ENCODE measurements at regions not wholly inside any gene's neighbourhood (a gene's known extent, or its start where the extent isn't known, plus 50 kb on each side); places are given as distances from the start of the nearest gene placed in this dataset.

- no peak for DNase-seq (ENCODE audit: low spot score)
Observed at GRCh38 chr6:53974941-53975340, 136.3 kb upstream of the MLIP start.

GRCh38 chr6:53975941-53976615, 135.2 kb upstream of the MLIP start:
- DNase-seq (ENCODE audit: low spot score) = no peak

- no peak for DNase-seq (ENCODE audit: low spot score)
Observed at GRCh38 chr6:53977551-53977950, 133.7 kb upstream of the MLIP start.

DNA sequence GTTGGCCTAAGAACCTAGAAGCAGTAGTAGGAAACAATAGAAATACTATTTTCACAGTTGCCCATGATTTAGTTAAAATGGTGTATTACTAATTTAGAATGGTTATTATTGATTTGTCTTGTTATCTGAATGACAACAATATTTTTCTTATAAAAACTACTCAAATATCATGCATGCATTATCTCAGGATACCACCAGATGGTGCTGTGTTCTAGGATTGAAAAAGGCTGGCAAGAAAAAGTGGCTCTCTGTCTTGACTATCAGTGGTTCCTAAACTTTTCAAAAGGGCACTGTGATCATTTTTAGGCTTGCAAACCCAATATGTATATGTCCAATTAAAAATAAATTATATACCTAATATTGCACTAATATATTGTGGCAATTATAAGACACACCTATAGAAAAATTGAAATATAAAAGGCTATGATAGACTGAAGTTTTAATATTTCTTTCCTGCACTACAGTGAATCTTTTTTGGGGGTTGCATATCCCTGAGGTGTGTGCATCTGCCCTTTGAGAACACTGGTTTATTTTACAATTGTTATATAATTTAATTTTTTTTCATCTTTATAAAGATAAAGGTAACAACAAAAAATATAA, 131.7 kb upstream of the MLIP start:
- DNase-seq (ENCODE audit: low spot score) = peak; percentile 28

DNA sequence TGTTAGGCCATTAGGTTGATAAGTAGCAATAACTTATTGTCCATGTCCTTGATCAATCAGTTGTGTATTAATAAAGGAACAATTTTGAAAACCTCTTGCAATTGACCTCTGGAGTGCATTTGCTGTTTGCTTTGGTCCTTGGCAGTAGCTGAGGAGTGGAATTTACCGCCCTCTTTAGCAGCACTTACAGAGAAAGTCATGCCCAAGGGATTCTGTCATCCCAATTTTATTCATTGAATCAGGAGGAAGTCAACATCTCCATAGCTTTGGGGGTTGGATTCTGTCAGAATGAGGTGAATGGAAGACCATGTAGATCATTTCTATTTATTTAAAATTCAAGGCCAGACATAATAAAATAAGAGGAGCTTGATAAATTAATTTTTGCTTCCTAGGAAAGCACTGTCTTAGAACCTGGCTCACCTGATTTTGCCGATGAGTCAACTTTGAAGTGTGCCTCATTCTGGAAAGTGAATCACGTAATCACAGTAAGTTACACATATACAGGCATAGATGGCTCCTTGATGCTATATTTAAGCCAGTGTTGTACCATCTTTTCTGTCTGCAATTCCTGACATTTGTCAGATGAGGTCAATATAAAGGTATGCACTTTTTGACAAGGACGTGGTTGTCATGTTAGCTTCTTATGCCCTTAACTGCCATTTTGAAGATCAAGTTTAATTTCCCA, 128.7 kb upstream of the MLIP start:
- no peak for DNase-seq (ENCODE audit: low spot score)

- DNase-seq (ENCODE audit: low spot score) = no peak
Observed at GRCh38 chr6:53983301-53983700, 127.9 kb upstream of the MLIP start.

DNA sequence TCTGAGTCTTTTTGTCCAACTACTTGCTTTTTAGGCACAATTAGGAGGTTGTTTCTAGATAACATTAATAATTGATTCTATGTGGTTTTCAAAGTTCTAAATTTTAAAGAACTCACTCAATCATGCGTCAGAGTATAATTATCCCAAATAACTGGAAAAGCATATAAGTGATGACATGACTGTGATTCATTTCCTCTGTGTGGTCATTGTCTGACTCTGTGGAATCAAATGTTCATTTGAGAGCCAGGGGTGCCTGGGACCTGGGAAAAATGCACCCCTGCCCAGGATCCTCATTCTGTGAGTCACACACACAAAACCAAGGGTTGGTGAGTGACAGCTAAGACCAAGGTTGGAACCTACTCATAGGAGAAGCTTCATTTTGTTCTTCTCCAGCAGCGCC, 127.1 kb upstream of the MLIP start:
- peak; percentile 67 for DNase-seq (ENCODE audit: low spot score)

GRCh38 chr6:53984581-53984980, 126.7 kb upstream of the MLIP start:
- peak; percentile 19 for DNase-seq (ENCODE audit: low spot score)

DNA sequence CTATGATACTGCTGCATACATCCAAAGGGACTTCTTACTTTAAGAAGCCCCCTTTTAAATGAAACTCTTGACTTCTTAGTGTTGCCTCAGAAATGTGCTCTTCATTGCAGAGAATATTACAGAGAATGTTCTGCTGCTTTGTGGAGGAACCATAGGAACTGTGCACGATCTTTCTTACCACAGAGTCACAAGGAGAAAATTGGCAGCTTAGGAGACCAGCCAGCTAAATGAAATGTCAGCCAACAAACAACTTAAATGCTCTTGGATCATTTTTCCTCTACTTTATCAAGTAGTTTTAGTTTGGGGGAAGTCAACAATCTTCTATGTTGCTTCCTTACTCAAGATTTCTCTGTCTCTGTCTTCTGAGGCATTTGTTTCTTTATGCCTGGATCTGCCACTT, 125.9 kb upstream of the MLIP start:
- no peak for DNase-seq (ENCODE audit: low spot score)

DNA sequence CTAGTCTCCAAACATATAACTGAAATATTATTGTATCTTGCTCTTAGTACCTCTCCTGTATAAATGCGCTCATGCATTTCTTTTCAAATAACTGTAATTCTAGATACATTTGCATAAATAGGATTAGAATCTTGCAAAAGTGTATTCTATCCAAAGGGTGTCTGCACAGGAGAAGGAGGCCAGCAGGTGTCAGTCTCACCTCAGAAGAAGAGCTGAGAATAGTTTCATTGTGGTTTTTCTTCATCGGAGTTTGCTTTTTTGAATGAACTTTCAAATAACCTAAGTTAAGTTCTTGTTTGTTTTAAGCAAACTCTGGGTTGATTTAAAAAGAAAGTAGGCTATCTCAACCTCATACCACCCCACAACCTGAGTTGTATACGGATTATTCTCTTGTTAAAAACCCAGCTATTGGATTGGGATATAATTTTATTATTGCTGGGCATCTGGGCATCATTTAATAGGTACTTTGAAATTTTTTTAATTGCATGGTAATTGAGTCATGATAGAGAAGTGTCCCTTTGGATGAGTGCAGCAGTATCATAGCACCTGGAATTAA, 125.0 kb upstream of the MLIP start:
- peak; percentile 66 for DNase-seq (ENCODE audit: low spot score)

DNA sequence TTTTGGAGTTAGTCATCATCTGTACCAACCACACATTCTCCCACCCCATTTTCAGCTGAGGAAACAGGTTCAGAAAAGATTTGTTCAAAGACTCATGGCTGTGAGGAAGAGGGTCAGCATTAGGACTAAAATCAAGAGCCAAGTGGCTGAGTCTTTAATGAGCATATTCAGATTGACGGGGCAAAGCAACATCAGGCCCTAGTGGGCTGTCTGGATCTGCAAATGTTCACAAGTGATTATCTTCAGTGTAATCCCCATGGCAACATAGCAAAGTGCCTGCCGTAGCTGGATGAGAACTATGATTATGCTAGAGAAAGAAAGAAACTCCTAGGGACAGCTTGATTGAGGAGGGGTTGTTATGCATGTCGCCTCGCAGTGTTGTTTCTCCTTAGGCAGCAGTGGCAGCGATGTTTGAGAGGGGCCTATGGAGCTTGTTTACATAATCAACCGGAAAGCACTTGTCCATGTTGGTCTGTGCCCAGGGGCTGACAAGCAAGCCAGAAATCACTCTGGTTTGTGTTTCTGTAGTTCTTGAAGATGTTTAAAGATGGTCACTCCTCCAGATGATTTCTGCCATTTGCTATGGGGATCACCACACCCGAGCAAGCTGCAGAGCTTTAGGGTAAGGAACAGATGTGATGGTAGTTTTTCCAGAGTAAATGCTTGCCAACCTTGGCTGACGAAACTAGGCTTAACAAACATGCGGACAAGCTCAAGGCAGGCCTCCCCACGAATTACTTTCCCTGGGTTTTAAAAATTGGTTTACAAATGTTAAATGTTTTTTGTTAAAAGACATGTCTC, 124.3 kb upstream of the MLIP start:
- DNase-seq (ENCODE audit: low spot score) = no peak

DNA sequence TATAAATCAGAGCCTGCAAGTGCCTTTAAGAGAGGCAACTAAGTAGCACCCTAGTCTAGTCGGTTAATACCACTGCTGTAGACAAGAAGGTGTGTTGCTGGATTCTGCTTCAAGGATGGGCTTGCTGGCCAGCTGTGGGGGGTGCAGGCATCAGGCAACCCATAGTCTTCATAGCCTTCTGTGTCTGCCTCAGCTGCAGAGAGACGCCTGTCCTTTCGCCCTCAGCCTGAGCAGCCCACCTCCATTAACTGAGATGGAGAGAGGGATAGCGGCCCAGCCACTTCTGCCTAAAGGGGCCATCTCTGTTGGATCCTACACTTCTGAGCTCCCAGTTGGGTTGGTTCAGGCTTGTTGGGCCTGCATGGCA, 123.7 kb upstream of the MLIP start:
- no peak for DNase-seq (ENCODE audit: low spot score)

- DNase-seq (ENCODE audit: low spot score) = no peak
Observed at GRCh38 chr6:53989504-53989903, 121.7 kb upstream of the MLIP start.

DNA sequence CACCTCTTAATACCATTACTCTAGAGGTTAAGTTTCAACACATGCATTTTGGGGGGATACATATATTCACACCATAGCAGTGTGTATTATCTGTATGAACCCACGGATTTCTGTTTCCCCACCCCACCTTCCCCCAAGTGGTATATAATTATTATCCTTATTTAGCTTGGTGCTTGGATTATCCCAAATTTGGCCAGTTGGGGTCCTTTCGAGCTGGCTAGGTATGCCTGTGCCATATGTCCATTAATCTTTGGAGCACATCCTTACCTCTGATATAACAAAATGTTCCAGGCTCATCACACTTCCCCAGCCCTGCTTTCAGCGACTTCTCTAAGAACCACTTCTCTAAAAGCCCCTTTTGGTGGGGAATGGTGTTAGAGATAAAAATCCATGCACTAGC, 118.7 kb upstream of the MLIP start:
- no peak for DNase-seq (ENCODE audit: low spot score)

DNA sequence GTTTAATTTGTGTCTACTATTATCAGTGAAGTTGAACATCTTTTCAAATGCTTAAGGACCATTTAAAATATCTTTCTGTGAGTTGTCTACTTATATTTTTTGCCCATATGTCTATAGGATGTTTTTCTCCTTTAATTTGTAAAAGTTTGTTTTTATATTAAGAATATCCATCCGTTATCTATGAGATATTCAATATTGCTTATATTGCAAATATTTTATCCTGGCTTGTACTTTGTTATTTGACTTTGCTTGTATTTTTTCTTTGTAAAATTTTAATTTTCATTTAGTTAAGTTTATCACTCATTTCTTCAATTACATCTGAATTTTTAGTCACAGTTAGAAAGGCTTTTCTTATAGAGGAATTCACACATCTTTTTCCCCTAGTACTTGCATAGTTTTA, 117.0 kb upstream of the MLIP start:
- DNase-seq (ENCODE audit: low spot score) = no peak

GRCh38 chr6:53995935-53996334, 115.3 kb upstream of the MLIP start:
- no peak for DNase-seq (ENCODE audit: low spot score)

DNA sequence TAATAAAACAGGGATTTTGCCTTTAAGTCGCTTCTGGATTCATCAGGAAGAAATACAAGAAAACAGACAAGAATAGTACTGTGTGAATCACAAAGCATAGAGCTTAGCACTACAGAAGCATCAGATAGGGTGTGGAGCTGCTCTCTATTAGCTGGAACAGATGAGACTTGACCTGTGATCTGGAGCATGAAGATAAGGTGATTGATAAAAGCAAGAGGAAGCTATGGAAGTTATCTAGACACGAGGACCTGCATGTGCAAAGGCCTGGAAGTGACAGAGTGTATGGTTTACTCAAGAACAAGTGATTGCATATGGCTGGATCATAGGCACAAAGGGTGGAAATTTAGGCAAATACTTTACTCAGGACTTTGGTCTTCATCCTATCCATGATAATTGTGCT, 112.9 kb upstream of the MLIP start:
- no peak for DNase-seq (ENCODE audit: low spot score)

GRCh38 chr6:53999088-53999755, 112.0 kb upstream of the MLIP start:
- DNase-seq (ENCODE audit: low spot score) = no peak

GRCh38 chr6:54002116-54002515, 109.1 kb upstream of the MLIP start:
- DNase-seq (ENCODE audit: low spot score) = no peak

DNA sequence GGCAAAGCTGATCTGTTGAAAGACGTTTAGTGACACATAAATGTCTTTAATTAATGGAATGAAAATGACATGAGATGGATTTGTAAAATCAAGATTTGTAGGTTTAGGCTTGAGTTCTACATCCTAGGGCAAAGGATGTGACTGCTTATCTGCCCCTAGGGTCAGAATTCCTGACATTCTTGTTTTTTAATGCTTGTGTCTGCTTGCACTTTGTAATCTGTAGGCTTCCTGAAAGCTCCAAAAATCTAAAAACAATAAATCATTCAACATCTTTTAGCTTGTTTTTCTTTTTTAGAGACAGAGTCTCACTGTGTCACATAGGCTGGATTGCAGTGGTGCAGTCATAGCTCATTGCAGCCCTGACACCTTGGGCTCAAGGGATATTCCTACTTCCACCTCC, 107.9 kb upstream of the MLIP start:
- DNase-seq (ENCODE audit: low spot score) = no peak

DNA sequence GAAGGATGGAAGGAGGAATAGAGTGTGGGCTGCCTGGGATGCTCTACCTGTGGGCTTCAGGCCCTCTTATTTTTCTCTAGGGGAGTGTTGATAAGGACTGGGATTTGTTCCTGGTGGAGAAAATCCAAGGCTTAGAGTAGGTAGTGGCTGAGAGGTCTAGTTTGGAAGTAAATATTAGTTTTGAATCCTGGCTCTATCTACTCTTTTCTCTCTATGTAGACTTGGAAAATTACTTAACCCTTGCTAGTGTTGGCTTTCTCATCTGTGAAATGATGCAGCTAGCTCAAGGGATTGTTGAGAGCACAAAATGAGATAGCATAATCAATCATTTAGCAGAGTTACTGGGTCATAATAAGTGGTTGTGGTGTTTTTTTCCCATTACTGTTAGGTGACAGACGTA, 102.7 kb upstream of the MLIP start:
- no peak for DNase-seq (ENCODE audit: low spot score)

All from H4 (cell line).